ENCODE measurements at regions not wholly inside any gene's neighbourhood (a gene's known extent, or its start where the extent isn't known, plus 50 kb on each side); places are given as distances from the start of the nearest gene placed in this dataset.

- TF ChIP-seq KDM1A (IDR thresholded peaks at IDR 0.05; ENCODE audit: low read depth) (no peak), POLR2A (IDR thresholded peaks at IDR 0.05; ENCODE audit: low read length) (no peak), ZSCAN20 (CRISPR knock-in tag; IDR thresholded peaks at IDR 0.05) (no peak), MAX (IDR thresholded peaks at IDR 0.05) (no peak), ESRRA (IDR thresholded peaks at IDR 0.05; ENCODE audit: borderline replicate concordance, low read length) (no peak), ZFP36 (IDR thresholded peaks at IDR 0.05; ENCODE audit: borderline replicate concordance, partially characterized antibody) (no peak), MAZ (IDR thresholded peaks at IDR 0.05; ENCODE audit: borderline replicate concordance, low read depth, low read length) (no peak), NFE2L2 (conservative IDR thresholded peaks at IDR 0.05; ENCODE audit: low read length) (no peak), ELK1 (IDR thresholded peaks at IDR 0.05; ENCODE audit: low read depth, low read length) (no peak)
- TF ChIP-seq, protein P1, sequence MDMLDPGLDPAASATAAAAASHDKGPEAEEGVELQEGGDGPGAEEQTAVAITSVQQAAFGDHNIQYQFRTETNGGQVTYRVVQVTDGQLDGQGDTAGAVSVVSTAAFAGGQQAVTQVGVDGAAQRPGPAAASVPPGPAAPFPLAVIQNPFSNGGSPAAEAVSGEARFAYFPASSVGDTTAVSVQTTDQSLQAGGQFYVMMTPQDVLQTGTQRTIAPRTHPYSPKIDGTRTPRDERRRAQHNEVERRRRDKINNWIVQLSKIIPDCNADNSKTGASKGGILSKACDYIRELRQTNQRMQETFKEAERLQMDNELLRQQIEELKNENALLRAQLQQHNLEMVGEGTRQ (IDR thresholded peaks at IDR 0.05): no peak
- TF ChIP-seq, protein P2, sequence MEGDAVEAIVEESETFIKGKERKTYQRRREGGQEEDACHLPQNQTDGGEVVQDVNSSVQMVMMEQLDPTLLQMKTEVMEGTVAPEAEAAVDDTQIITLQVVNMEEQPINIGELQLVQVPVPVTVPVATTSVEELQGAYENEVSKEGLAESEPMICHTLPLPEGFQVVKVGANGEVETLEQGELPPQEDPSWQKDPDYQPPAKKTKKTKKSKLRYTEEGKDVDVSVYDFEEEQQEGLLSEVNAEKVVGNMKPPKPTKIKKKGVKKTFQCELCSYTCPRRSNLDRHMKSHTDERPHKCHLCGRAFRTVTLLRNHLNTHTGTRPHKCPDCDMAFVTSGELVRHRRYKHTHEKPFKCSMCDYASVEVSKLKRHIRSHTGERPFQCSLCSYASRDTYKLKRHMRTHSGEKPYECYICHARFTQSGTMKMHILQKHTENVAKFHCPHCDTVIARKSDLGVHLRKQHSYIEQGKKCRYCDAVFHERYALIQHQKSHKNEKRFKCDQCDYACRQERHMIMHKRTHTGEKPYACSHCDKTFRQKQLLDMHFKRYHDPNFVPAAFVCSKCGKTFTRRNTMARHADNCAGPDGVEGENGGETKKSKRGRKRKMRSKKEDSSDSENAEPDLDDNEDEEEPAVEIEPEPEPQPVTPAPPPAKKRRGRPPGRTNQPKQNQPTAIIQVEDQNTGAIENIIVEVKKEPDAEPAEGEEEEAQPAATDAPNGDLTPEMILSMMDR (IDR thresholded peaks at IDR 0.05): no peak
Measured at GRCh38 chr6:168871642-168872315, 381.9 kb downstream of the THBS2 start.

All from A549 (cell line).